A549 (cell line): ENCODE measurements at regions not wholly inside any gene's neighbourhood (a gene's known extent, or its start where the extent isn't known, plus 50 kb on each side); places are given as distances from the start of the nearest gene placed in this dataset.

ENCODE experiments used
- ATAC-seq, 2 experiments: fragments of 200-7000 bp in 1 of 2; fragments of >200 bp in 1 of 2; cut with Nextera tagmentation in 1 of 2; cut with Tn5 transposase in 1 of 2; 3 replicates each; pipeline versions ENCODE4 v1.8.0 to v1.9.1; 2018 to 2020; ENCODE audit warnings: mild to moderate bottlenecking in 1 of 2, moderate library complexity in 1 of 2
- CTCF ChIA-PET: fragments of 300-600 bp; sonication (Branson Sonifier 250); formaldehyde crosslinking; extraction: SDS; loops from one replicate; lab custom pipeline; 2021; ENCODE audit warnings: antibody characterized with exemption, inconsistent platforms; lab: Yijun Ruan, JAX
- POLR2A ChIA-PET: fragments of 350-600 bp; formaldehyde crosslinking; extraction: SDS; loops from one replicate; lab custom pipeline; 2021; ENCODE audit warnings: antibody characterized with exemption, inconsistent platforms; lab: Yijun Ruan, JAX
- DNase-seq, 2 experiments: peaks; one replicate each; pipeline versions ENCODE4 v3.0.0 to v3.0.0-alpha.2; 2011 to 2016; ENCODE audit warnings: low read depth in 1 of 2, low spot score in 1 of 2
- FAIRE-seq: peaks from 2 replicates; lab custom pipeline; 2011; peaks lifted over from hg19 to GRCh38; lab: Jason Lieb, UNC
- H3K27ac ChIP-seq, 2 experiments: fragments of >200 bp; sonication (Bioruptor Twin); formaldehyde crosslinking; 3 replicates each; pipeline ENCODE4 v1.5.1; 2016 to 2017
- H3K4me1 ChIP-seq: fragments of >200 bp; sonication (Bioruptor Twin); formaldehyde crosslinking; 3 replicates; pipeline ENCODE4 v1.6.1; 2016
- H3K4me2 ChIP-seq: fragments of >200 bp; sonication (Bioruptor Twin); formaldehyde crosslinking; 3 replicates; pipeline ENCODE4 v1.6.1; 2016
- H3K4me3 ChIP-seq: fragments of >200 bp; sonication (Bioruptor Twin); formaldehyde crosslinking; 3 replicates; pipeline ENCODE4 v1.5.1; 2016
- H3K9me3 ChIP-seq: fragments of >200 bp; sonication (Bioruptor Twin); formaldehyde crosslinking; 3 replicates; pipeline ENCODE4 v1.6.1; 2016
- BHLHE40 ChIP-seq: IDR thresholded peaks from 2 replicates; pipeline ENCODE4 v1.6.1; 2012; ENCODE audit warnings: low read depth, low read length, inconsistent platforms
- CEBPB ChIP-seq, 2 experiments: fragments of >200 bp in 1 of 2; sonication (Bioruptor Twin) in 1 of 2; formaldehyde crosslinking in 1 of 2; IDR thresholded peaks; 2 replicates each; pipeline ENCODE4 v1.6.1; 2012 to 2016
- E2F6 ChIP-seq: IDR thresholded peaks from 2 replicates; pipeline ENCODE4 v1.6.1; 2012; ENCODE audit warnings: low read depth, borderline replicate concordance
- EHF ChIP-seq: fragments of 250-450 bp; sonication (Bioruptor Pico); IDR thresholded peaks from 2 replicates; pipeline ENCODE4 v1.5.0; 2020; ENCODE audit warnings: mild to moderate bottlenecking
- ELK1 ChIP-seq: fragments of 150-350 bp; IDR thresholded peaks from 2 replicates; pipeline ENCODE4 v1.6.1; 2014; ENCODE audit warnings: low read depth, mild to moderate bottlenecking, low read length
- FOSL2 ChIP-seq, 2 experiments: fragments of 450-650 bp in 1 of 2; fragments of >200 bp in 1 of 2; sonication (Bioruptor Twin) in 1 of 2; formaldehyde crosslinking; IDR thresholded peaks; 2 replicates each; pipeline versions ENCODE4 v1.5.0 to v1.6.1; 2016 to 2020; ENCODE audit warnings: mild to moderate bottlenecking in 1 of 2, moderate library complexity in 1 of 2
- GATA3 ChIP-seq: IDR thresholded peaks from 2 replicates; pipeline ENCODE4 v1.6.1; 2012; ENCODE audit warnings: borderline replicate concordance
- JUN ChIP-seq, 2 experiments: fragments of >200 bp; sonication (Bioruptor Twin); formaldehyde crosslinking; IDR thresholded peaks; 2 replicates in 1 of 2; 3 replicates in 1 of 2; pipeline ENCODE4 v1.6.1; 2016 to 2017
- JUNB ChIP-seq: fragments of >200 bp; sonication (Bioruptor Twin); formaldehyde crosslinking; IDR thresholded peaks from 2 replicates; pipeline ENCODE4 v1.6.1; 2016
- MAFK ChIP-seq: fragments of 450-650 bp; IDR thresholded peaks from 2 replicates; pipeline ENCODE4 v1.6.1; 2014; ENCODE audit not compliant: partially characterized antibody
- MAZ ChIP-seq: fragments of 150-350 bp; IDR thresholded peaks from 2 replicates; pipeline ENCODE4 v1.6.1; 2014; ENCODE audit warnings: antibody characterized with exemption, low read depth, low read length, borderline replicate concordance
- MYC ChIP-seq: IDR thresholded peaks from 2 replicates; pipeline ENCODE4 v1.6.1; 2012; ENCODE audit warnings: mild to moderate bottlenecking, inconsistent platforms, low read length, improper control_type of control experiment, borderline replicate concordance
- PBX3 ChIP-seq: IDR thresholded peaks from 2 replicates; pipeline ENCODE4 v1.6.1; 2012
- POLR2AphosphoS2 ChIP-seq: conservative IDR thresholded peaks from 2 replicates; pipeline ENCODE4 v1.6.1; 2012; ENCODE audit warnings: low read length, improper control_type of control experiment, inconsistent platforms
- RAD21 ChIP-seq, 2 experiments: fragments of >200 bp in 1 of 2; sonication (Bioruptor Twin) in 1 of 2; formaldehyde crosslinking in 1 of 2; IDR thresholded peaks in 1 of 2; conservative IDR thresholded peaks in 1 of 2; 2 replicates in 1 of 2; 3 replicates in 1 of 2; pipeline ENCODE4 v1.6.1; 2012 to 2018; ENCODE audit warnings: inconsistent platforms in 1 of 2
- RCOR1 ChIP-seq: fragments of 150-350 bp; IDR thresholded peaks from 2 replicates; pipeline ENCODE4 v1.6.1; 2014; ENCODE audit warnings: antibody characterized with exemption, low read length, low read depth
- REST ChIP-seq: fragments of 200-600 bp; sonication (generic); IDR thresholded peaks from 2 replicates; pipeline ENCODE4 v1.6.1; 2016; ENCODE audit warnings: antibody characterized with exemption, mild to moderate bottlenecking, moderate library complexity
- RFX5 ChIP-seq: fragments of 450-650 bp; IDR thresholded peaks from 2 replicates; pipeline ENCODE4 v1.7.1; 2014; ENCODE audit warnings: antibody characterized with exemption, mild to moderate bottlenecking, moderate library complexity
- SMC3 ChIP-seq: fragments of >200 bp; sonication (Bioruptor Twin); formaldehyde crosslinking; IDR thresholded peaks from 3 replicates; pipeline ENCODE4 v1.6.1; 2018; ENCODE audit warnings: inconsistent platforms
- ZFP36 ChIP-seq: fragments of 450-650 bp; IDR thresholded peaks from 2 replicates; pipeline ENCODE4 v1.6.1; 2014; ENCODE audit warnings: borderline replicate concordance; ENCODE audit not compliant: partially characterized antibody
- ZNF302 ChIP-seq: fragments of 250-450 bp; sonication (Bioruptor Pico); IDR thresholded peaks from 2 replicates; pipeline ENCODE4 v1.9.0; 2021; ENCODE audit warnings: inconsistent platforms, mild to moderate bottlenecking, moderate library complexity
- WGBS: methylation state at CpG from one replicate; pipeline ENCODE4 v1.1.6; 2017; ENCODE audit errors: missing lambda C conversion rate; 5-methylcytosine and 5-hydroxymethylcytosine counted together

- TF ChIP-seq ELK1 = no peak
- no peak for TF ChIP-seq E2F6
- no peak for TF ChIP-seq SMC3
- TF ChIP-seq RCOR1 = no peak
- TF ChIP-seq ZFP36 = no peak
- no peak for TF ChIP-seq EHF (CRISPR knock-in tag)
- TF ChIP-seq RAD21 (conservative IDR thresholded peaks at IDR 0.05 in 1 of 2, IDR thresholded peaks at IDR 0.05 in 1 of 2) = no peak
These were observed 106.9 kb upstream of the ELMO1 start (continued) for GRCh38 chr7:37555528-37555927.

- WGBS = 27% methylated on average over 5 of the region's 5 CpGs
- Histone ChIP-seq H3K4me1 (peaks cover 5% of the 10 kb centered on the region; the same call in 1 of the 3 replicates), H3K4me2 (no peak overlapping the region), H3K4me3 (no peak overlapping the region), H3K27ac (no peak overlapping the region), H3K9me3 (no peaks in the 10 kb centered on the region)
- ChIA-PET POLR2A (no interaction called here), CTCF (no interaction called here)
- TF ChIP-seq REST (no peak), BHLHE40 (no peak), MAFK (no peak), ZNF302 (CRISPR knock-in tag) (no peak), GATA3 (no peak), FOSL2 (IDR thresholded peaks at IDR 0.05) (no peak), FOSL2 (CRISPR knock-in tag; IDR thresholded peaks at IDR 0.05) (no peak), MYC (no peak), JUNB (no peak), POLR2AphosphoS2 (no peak), RFX5 (no peak), JUN (IDR thresholded peaks at IDR 0.05) (no peak), E2F6 (no peak), PBX3 (no peak), CEBPB (IDR thresholded peaks at IDR 0.05) (no peak), MAZ (no peak)
- ATAC-seq = no peak
- no peak for DNase-seq
- no peak for FAIRE-seq
These were observed 109.0 kb upstream of the ELMO1 start for GRCh38 chr7:37557571-37558209.
